Activated CD4-positive, alpha-beta T cell treated with anti-CD3 and anti-CD28 coated beads for 36 hours (primary cell): ENCODE measurements at regions not wholly inside any gene's neighbourhood (a gene's known extent, or its start where the extent isn't known, plus 50 kb on each side); places are given as distances from the start of the nearest gene placed in this dataset.
"Not testable (repeated sequence)": the region's sequence is repeated elsewhere in the genome, so short reads cannot be mapped to it uniquely, and the experiment has no call there.

Source experiments
- ATAC-seq: fragments of 200-7000 bp; cut with Tn5 transposase; one replicate; pipeline ENCODE4 v1.10.0; 2021; ENCODE audit warnings: mild to moderate bottlenecking, moderate library complexity
- CTCF ChIA-PET: fragments of 350-600 bp; sonication (Branson Sonifier 250); formaldehyde crosslinking; loops from one replicate; lab custom pipeline; 2021; ENCODE audit warnings: antibody characterized with exemption; lab: Charles Lee
- POLR2A ChIA-PET: fragments of 350-600 bp; sonication (Branson Sonifier 250); formaldehyde crosslinking; loops from one replicate; lab custom pipeline; 2021; ENCODE audit warnings: antibody characterized with exemption, inconsistent platforms; lab: Charles Lee
- DNase-seq: peaks from one replicate; pipeline ENCODE4 v3.0.0-alpha.2; 2020
- H3K27ac Mint-ChIP-seq: one replicate; pipeline ENCODE4 v1.8.0; 2021; ENCODE audit warnings: mixed read lengths
- H3K27me3 Mint-ChIP-seq: one replicate; pipeline ENCODE4 v1.8.0; 2021; ENCODE audit warnings: mixed read lengths
- H3K36me3 Mint-ChIP-seq: one replicate; pipeline ENCODE4 v1.8.0; 2021; ENCODE audit warnings: low read depth, mixed read lengths
- H3K4me1 Mint-ChIP-seq: one replicate; pipeline ENCODE4 v1.8.0; 2021; ENCODE audit warnings: mixed read lengths
- H3K4me3 Mint-ChIP-seq: one replicate; pipeline ENCODE4 v1.8.0; 2021; ENCODE audit warnings: mild to moderate bottlenecking, moderate library complexity, mixed read lengths
- H3K9me3 Mint-ChIP-seq: one replicate; pipeline ENCODE4 v1.8.0; 2021; ENCODE audit warnings: low read depth, mixed read lengths
- intact Hi-C, 2 experiments: fragments of 100-400 bp; cut with DNase I in 1 of 2; cut with micrococcal nuclease in 1 of 2; formaldehyde crosslinking; loops; one replicate each; pipeline versions ENCODE4 v1.14.2 to v1.15.1; 2022 to 2024; cut with DNase I, micrococcal nuclease

GRCh38 chr6:92117800-92118199 lies 1301.6 kb downstream of the EPHA7 start:
- intact Hi-C loops: no loop called here

GRCh38 chr6:92114797-92115196 lies 1304.6 kb downstream of the EPHA7 start:
- CTCF ChIA-PET: interaction anchor here (0.6 kb wide), 1 partner anchor 481 kb away, joined by 3 read pairs; no protein-coding TSS in a partner anchor
- H3K4me1 Mint-ChIP-seq: no peaks in the 10 kb centered on the region
- no peak overlapping the region for H3K27ac Mint-ChIP-seq
- H3K9me3 Mint-ChIP-seq: peaks cover 4% of the 10 kb centered on the region
- H3K27me3 Mint-ChIP-seq: no peaks in the 10 kb centered on the region
- intact Hi-C loops: no loop called here
- ATAC-seq: no peak
- DNase-seq: no peak
- POLR2A ChIA-PET: no interaction called here
- no peak overlapping the region for H3K4me3 Mint-ChIP-seq
- no peaks in the 10 kb centered on the region for H3K36me3 Mint-ChIP-seq

More at GRCh38 chr6:92117800-92118199, 1301.6 kb downstream of the EPHA7 start:
- no peaks in the 10 kb centered on the region for H3K36me3 Mint-ChIP-seq
- H3K4me1 Mint-ChIP-seq: no peaks in the 10 kb centered on the region
- H3K9me3 Mint-ChIP-seq: no peaks in the 10 kb centered on the region
- H3K4me3 Mint-ChIP-seq: no peak overlapping the region
- no peak for DNase-seq
- H3K27ac Mint-ChIP-seq: no peak overlapping the region
- CTCF ChIA-PET: interaction anchor here (0.5 kb wide), 1 partner anchor 1452 kb away, joined by 3 read pairs; no protein-coding TSS in a partner anchor
- no peak for ATAC-seq
- POLR2A ChIA-PET: no interaction called here
- H3K27me3 Mint-ChIP-seq: no peaks in the 10 kb centered on the region

GRCh38 chr6:92114091-92114675 lies 1305.2 kb downstream of the EPHA7 start:
- ChIA-PET POLR2A (no interaction called here), CTCF (interaction anchor here (0.6 kb wide), 1 partner anchor 482 kb away, joined by 3 read pairs; no protein-coding TSS in a partner anchor)
- ATAC-seq: no peak

DNA sequence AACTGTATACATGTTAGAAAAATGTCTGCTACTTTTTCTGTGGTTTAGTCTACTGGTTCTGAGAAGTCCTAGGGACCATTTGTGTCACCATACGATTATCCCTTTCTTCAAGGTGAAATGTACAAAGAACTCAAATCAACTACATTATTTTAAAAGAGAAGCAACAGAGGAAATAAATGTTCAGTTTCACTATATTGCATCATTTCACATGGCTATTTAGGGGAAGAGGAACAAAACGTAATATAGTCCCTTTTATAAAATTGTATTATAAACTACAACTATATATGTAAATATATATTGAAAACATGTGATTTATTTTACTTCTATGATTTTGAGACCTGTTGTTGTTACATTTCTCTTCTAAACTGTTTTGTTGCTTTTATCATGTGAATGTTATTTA lies 1308.0 kb downstream of the EPHA7 start:
- ChIA-PET CTCF (no interaction called here), POLR2A (no interaction called here)
- Mint-ChIP-seq H3K36me3 (no peaks in the 10 kb centered on the region), H3K4me3 (no peak overlapping the region), H3K27me3 (no peaks in the 10 kb centered on the region), H3K9me3 (peaks cover 12% of the 10 kb centered on the region), H3K27ac (no peak overlapping the region), H3K4me1 (no peaks in the 10 kb centered on the region)
- intact Hi-C loops: no loop called here
- DNase-seq (no peak), ATAC-seq (no peak)

More at GRCh38 chr6:92114091-92114675, 1305.2 kb downstream of the EPHA7 start:
- H3K27ac Mint-ChIP-seq: no peak overlapping the region
- DNase-seq: no peak
- no peaks in the 10 kb centered on the region for H3K27me3 Mint-ChIP-seq
- no peaks in the 10 kb centered on the region for H3K36me3 Mint-ChIP-seq
- intact Hi-C loops: no loop called here
- no peaks in the 10 kb centered on the region for H3K4me1 Mint-ChIP-seq
- peaks cover 4% of the 10 kb centered on the region for H3K9me3 Mint-ChIP-seq
- no peak overlapping the region for H3K4me3 Mint-ChIP-seq

- Mint-ChIP-seq H3K27me3 (no peaks in the 10 kb centered on the region), H3K4me1 (no peaks in the 10 kb centered on the region), H3K9me3 (peaks cover 12% of the 10 kb centered on the region), H3K4me3 (no peak overlapping the region), H3K27ac (no peak overlapping the region), H3K36me3 (no peaks in the 10 kb centered on the region)
- ATAC-seq: no peak
- POLR2A ChIA-PET: no interaction called here
- intact Hi-C loops: no loop called here
- CTCF ChIA-PET: no interaction called here
- no peak for DNase-seq
Observed at GRCh38 chr6:92110403-92110802, 1309.0 kb downstream of the EPHA7 start.

- POLR2A ChIA-PET: no interaction called here
- no peak for DNase-seq
- intact Hi-C loops: no loop called here
- Mint-ChIP-seq H3K9me3 (peaks cover 12% of the 10 kb centered on the region), H3K4me3 (no peak overlapping the region), H3K36me3 (no peaks in the 10 kb centered on the region), H3K4me1 (no peaks in the 10 kb centered on the region), H3K27me3 (no peaks in the 10 kb centered on the region), H3K27ac (no peak overlapping the region)
- CTCF ChIA-PET: no interaction called here
- ATAC-seq: no peak
Observed at GRCh38 chr6:92109956-92110355, 1309.4 kb downstream of the EPHA7 start.

- H3K27ac Mint-ChIP-seq: no peak overlapping the region
- DNase-seq (no peak), ATAC-seq (no peak)
- ChIA-PET CTCF (no interaction called here), POLR2A (no interaction called here)
- no peaks in the 10 kb centered on the region for H3K4me1 Mint-ChIP-seq
- no peak overlapping the region for H3K4me3 Mint-ChIP-seq
- no peaks in the 10 kb centered on the region for H3K27me3 Mint-ChIP-seq
- H3K9me3 Mint-ChIP-seq: peaks cover 12% of the 10 kb centered on the region
- no peaks in the 10 kb centered on the region for H3K36me3 Mint-ChIP-seq
- intact Hi-C loops: no loop called here
Observed at GRCh38 chr6:92109256-92109655, 1310.1 kb downstream of the EPHA7 start.

DNA sequence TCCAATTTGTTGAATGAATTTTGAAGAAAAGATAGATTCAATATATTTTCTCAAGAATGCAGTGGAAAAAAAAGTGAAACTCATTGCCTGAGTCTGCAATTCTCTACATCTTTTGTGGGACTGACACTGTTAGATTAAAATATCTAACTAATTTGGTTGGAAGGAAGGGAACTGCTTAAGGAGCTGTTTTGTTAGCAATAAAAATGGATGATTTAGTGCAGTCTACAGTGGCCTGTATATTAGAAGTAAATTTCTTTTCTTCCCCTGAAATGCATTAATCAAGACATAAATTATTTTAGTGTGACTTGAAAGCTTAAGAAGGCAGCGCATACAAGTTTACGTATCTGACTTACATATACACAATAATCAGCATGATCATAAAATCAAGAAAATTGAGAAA lies 1332.6 kb downstream of the EPHA7 start:
- H3K27ac Mint-ChIP-seq: no peak overlapping the region
- DNase-seq (no peak), ATAC-seq (no peak)
- intact Hi-C loops: no loop called here
- H3K4me1 Mint-ChIP-seq: no peaks in the 10 kb centered on the region
- ChIA-PET POLR2A (no interaction called here), CTCF (no interaction called here)
- H3K27me3 Mint-ChIP-seq: no peaks in the 10 kb centered on the region
- no peaks in the 10 kb centered on the region for H3K36me3 Mint-ChIP-seq
- peaks cover 16% of the 10 kb centered on the region for H3K9me3 Mint-ChIP-seq
- no peak overlapping the region for H3K4me3 Mint-ChIP-seq

DNA sequence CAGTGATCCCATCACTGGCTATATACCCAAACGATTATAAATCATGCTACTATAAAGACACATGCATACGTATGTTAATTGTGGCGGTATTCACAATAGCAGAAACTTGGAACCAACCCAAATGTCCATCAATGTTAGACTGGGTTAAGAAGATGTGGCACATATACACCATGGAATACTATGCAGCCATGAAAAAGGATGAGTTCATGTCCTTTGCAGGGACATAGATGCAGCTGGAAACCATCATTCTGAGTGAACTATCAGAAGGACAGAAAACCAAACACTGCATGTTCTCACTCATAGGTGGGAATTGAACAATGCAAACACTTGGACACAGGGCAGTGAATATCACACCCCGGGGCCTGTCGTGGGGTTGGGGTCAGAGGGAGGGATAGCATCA lies 1335.4 kb downstream of the EPHA7 start:
- intact Hi-C loops: not testable (repeated sequence)

DNA sequence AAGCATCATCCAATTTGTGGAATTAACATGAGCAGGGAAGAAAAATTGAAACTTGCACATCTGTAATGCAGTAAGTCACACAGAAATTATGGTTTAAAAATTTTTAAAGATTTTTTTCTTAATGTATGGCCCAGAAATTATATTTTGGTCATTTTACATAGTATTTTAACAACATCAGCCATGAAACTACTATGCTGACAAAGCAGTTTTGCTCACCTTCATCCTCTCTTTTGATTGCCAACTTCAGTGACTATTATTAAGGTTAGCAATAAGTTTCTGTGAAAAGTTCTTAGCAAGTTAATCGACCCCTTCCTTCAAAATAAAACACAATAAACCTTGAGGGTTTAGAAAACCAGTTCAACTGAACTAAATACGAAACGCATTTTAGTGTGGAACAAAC lies 1347.0 kb downstream of the EPHA7 start:
- ChIA-PET POLR2A (no interaction called here), CTCF (no interaction called here)
- no peaks in the 10 kb centered on the region for H3K27me3 Mint-ChIP-seq
- H3K4me3 Mint-ChIP-seq: no peak overlapping the region
- intact Hi-C loops: no loop called here
- ATAC-seq: no peak
- H3K4me1 Mint-ChIP-seq: no peaks in the 10 kb centered on the region
- H3K27ac Mint-ChIP-seq: no peak overlapping the region
- H3K9me3 Mint-ChIP-seq: no peaks in the 10 kb centered on the region
- H3K36me3 Mint-ChIP-seq: no peaks in the 10 kb centered on the region
- no peak for DNase-seq

More for the DNA sequence above, 1335.4 kb downstream of the EPHA7 start:
- CTCF ChIA-PET, ATAC-seq, H3K27me3 Mint-ChIP-seq, H3K4me1 Mint-ChIP-seq, H3K4me3 Mint-ChIP-seq, H3K27ac Mint-ChIP-seq, H3K36me3 Mint-ChIP-seq, DNase-seq, POLR2A ChIA-PET: not testable (repeated sequence)
- H3K9me3 Mint-ChIP-seq: peaks cover 12% of the 10 kb centered on the region

- no peaks in the 10 kb centered on the region for H3K36me3 Mint-ChIP-seq
- no peak for ATAC-seq
- ChIA-PET POLR2A (no interaction called here), CTCF (no interaction called here)
- H3K27ac Mint-ChIP-seq: no peak overlapping the region
- H3K9me3 Mint-ChIP-seq: no peaks in the 10 kb centered on the region
- intact Hi-C loops: no loop called here
- H3K27me3 Mint-ChIP-seq: no peaks in the 10 kb centered on the region
- no peak overlapping the region for H3K4me3 Mint-ChIP-seq
- no peak for DNase-seq
- no peaks in the 10 kb centered on the region for H3K4me1 Mint-ChIP-seq
Observed at GRCh38 chr6:92069781-92070180, 1349.6 kb downstream of the EPHA7 start.

GRCh38 chr6:92052513-92052912 lies 1366.8 kb downstream of the EPHA7 start:
- CTCF ChIA-PET: no interaction called here
- Mint-ChIP-seq H3K9me3 (no peaks in the 10 kb centered on the region), H3K27me3 (no peaks in the 10 kb centered on the region), H3K36me3 (no peaks in the 10 kb centered on the region), H3K4me3 (no peak overlapping the region), H3K4me1 (no peaks in the 10 kb centered on the region), H3K27ac (no peak overlapping the region)
- no peak for DNase-seq
- POLR2A ChIA-PET: no interaction called here
- ATAC-seq: no peak
- intact Hi-C loops: no loop called here
